ENCODE measurements at regions not wholly inside any gene's neighbourhood (a gene's known extent, or its start where the extent isn't known, plus 50 kb on each side); places are given as distances from the start of the nearest gene placed in this dataset.

DNA sequence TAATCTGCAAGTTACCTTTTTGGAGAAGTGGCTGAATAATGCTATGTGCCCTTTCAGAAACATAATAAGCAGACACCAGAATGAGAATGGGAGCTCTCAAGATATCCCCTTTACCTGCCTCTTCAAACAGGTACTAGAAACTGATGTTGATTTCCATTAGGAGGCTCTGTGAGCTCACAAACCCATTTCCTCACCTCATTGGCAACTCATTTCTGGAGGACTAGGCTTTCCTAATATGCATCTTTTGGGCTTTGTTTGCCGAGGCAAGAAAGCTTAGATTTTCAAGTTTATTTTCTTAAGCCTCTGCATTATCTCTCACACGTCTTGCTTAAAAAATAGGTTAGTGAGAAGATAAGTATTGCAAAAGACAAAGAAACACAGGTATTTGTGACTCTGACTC lies 313.1 kb upstream of the IRS4 start:
- Histone ChIP-seq H3K27ac (ENCODE audit: insufficient read depth, low read length) (no peak overlapping the region), H2AFZ (ENCODE audit: low read length) (no peak overlapping the region), H3K4me3 (replicated peaks in 1 of 4; ENCODE audit: control extremely low read depth in 1 of 4, insufficient read depth in 1 of 4, low read depth in 3 of 4, low read length in 4 of 4) (no peak overlapping the region), H3K4me2 (ENCODE audit: extremely low read depth, insufficient read depth, low read length) (no peak overlapping the region), H3K9ac (ENCODE audit: insufficient read depth, low read length) (no peak overlapping the region), H3K4me1 (ENCODE audit: control insufficient read depth, extremely low read depth, insufficient read depth, low read length) (no peaks in the 10 kb centered on the region), H3K36me3 (ENCODE audit: control insufficient read depth, insufficient read depth, low read length) (no peaks in the 10 kb centered on the region), H3K9me3 (ENCODE audit: control insufficient read depth, insufficient read depth, low read depth, low read length) (no peaks in the 10 kb centered on the region), H4K20me1 (ENCODE audit: control insufficient read depth, extremely low read depth, insufficient read depth, low read length) (no peaks in the 10 kb centered on the region), H3K27me3 (ENCODE audit: control insufficient read depth, insufficient read depth, low read length) (no peaks in the 10 kb centered on the region), H3K79me2 (ENCODE audit: control insufficient read depth, insufficient read depth, low read length) (no peaks in the 10 kb centered on the region)
- TF ChIP-seq, protein P1, sequence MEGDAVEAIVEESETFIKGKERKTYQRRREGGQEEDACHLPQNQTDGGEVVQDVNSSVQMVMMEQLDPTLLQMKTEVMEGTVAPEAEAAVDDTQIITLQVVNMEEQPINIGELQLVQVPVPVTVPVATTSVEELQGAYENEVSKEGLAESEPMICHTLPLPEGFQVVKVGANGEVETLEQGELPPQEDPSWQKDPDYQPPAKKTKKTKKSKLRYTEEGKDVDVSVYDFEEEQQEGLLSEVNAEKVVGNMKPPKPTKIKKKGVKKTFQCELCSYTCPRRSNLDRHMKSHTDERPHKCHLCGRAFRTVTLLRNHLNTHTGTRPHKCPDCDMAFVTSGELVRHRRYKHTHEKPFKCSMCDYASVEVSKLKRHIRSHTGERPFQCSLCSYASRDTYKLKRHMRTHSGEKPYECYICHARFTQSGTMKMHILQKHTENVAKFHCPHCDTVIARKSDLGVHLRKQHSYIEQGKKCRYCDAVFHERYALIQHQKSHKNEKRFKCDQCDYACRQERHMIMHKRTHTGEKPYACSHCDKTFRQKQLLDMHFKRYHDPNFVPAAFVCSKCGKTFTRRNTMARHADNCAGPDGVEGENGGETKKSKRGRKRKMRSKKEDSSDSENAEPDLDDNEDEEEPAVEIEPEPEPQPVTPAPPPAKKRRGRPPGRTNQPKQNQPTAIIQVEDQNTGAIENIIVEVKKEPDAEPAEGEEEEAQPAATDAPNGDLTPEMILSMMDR (conservative IDR thresholded peaks at IDR 0.05 in 1 of 2, IDR thresholded peaks at IDR 0.05 in 1 of 2; ENCODE audit: low read depth in 1 of 2, low read length in 2 of 2) = no peak
- no peak for TF ChIP-seq EZH2 (IDR thresholded peaks at IDR 0.05; ENCODE audit: low read length, missing control alignments)
- no peak for DNase-seq (ENCODE audit: low read depth in 2 of 2)

DNA sequence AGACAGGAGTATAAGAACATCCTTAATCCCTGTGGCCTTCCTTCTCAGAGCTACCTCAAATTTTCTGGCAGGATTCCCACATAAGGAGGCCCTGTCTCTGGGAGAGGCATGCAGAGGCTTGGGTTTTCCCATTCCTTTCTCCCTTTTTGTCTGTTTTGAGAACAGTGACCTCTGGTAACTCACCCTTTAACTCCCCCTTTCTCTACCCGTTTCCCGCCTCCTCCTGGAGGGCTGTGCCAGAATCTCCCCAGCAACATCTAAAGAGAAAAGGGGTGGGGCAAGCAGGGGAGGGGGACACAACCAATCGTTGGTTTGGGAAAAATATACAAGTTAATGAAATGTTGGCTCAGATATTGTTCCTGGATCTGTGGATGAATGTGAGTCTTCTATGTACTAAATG lies 303.7 kb upstream of the IRS4 start:
- H3K9me3 ChIP-seq (ENCODE audit: control insufficient read depth, insufficient read depth, low read depth, low read length) = no peaks in the 10 kb centered on the region
- no peaks in the 10 kb centered on the region for H4K20me1 ChIP-seq (ENCODE audit: control insufficient read depth, extremely low read depth, insufficient read depth, low read length)
- no peaks in the 10 kb centered on the region for H3K4me1 ChIP-seq (ENCODE audit: control insufficient read depth, extremely low read depth, insufficient read depth, low read length)
- no peak for TF ChIP-seq EZH2 (IDR thresholded peaks at IDR 0.05; ENCODE audit: low read length, missing control alignments)
- TF ChIP-seq, protein P1 (conservative IDR thresholded peaks at IDR 0.05 in 1 of 2, IDR thresholded peaks at IDR 0.05 in 1 of 2; ENCODE audit: low read depth in 1 of 2, low read length in 2 of 2) = no peak
- no peaks in the 10 kb centered on the region for H3K27me3 ChIP-seq (ENCODE audit: control insufficient read depth, insufficient read depth, low read length)
- no peak overlapping the region for H3K9ac ChIP-seq (ENCODE audit: insufficient read depth, low read length)
- H3K36me3 ChIP-seq (ENCODE audit: control insufficient read depth, insufficient read depth, low read length) = no peaks in the 10 kb centered on the region
- no peak overlapping the region for H3K27ac ChIP-seq (ENCODE audit: insufficient read depth, low read length)
- no peak overlapping the region for H3K4me3 ChIP-seq (replicated peaks in 1 of 4; ENCODE audit: control extremely low read depth in 1 of 4, insufficient read depth in 1 of 4, low read depth in 3 of 4, low read length in 4 of 4)
- no peak overlapping the region for H3K4me2 ChIP-seq (ENCODE audit: extremely low read depth, insufficient read depth, low read length)
- H3K79me2 ChIP-seq (ENCODE audit: control insufficient read depth, insufficient read depth, low read length) = no peaks in the 10 kb centered on the region
- DNase-seq (ENCODE audit: low read depth in 2 of 2) = no peak
- H2AFZ ChIP-seq (ENCODE audit: low read length) = no peak overlapping the region

DNA sequence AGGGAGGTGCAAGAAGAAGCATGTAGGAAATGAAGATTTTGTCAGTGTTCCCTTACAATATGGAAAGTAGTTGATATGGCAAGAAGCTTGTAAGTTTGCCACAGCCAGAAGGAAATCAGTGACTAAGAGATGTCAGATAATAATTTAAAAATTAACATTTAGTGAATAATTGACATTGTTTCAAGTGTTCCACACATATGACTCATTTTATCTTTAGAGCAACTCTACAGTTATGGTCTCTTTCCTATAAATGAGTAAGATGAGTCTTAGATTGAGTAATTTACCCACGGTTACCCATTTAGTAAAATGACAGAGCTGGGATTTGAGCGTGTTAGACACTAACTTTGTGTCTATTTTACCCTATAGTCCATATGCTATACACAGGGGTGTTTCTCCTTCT lies 300.3 kb upstream of the IRS4 start:
- no peaks in the 10 kb centered on the region for H3K9me3 ChIP-seq (ENCODE audit: control insufficient read depth, insufficient read depth, low read depth, low read length)
- TF ChIP-seq, protein P1 (conservative IDR thresholded peaks at IDR 0.05 in 1 of 2, IDR thresholded peaks at IDR 0.05 in 1 of 2; ENCODE audit: low read depth in 1 of 2, low read length in 2 of 2) = no peak
- no peaks in the 10 kb centered on the region for H3K79me2 ChIP-seq (ENCODE audit: control insufficient read depth, insufficient read depth, low read length)
- H3K36me3 ChIP-seq (ENCODE audit: control insufficient read depth, insufficient read depth, low read length) = no peaks in the 10 kb centered on the region
- H3K27me3 ChIP-seq (ENCODE audit: control insufficient read depth, insufficient read depth, low read length) = no peaks in the 10 kb centered on the region
- no peak overlapping the region for H3K4me2 ChIP-seq (ENCODE audit: extremely low read depth, insufficient read depth, low read length)
- no peak overlapping the region for H3K4me3 ChIP-seq (replicated peaks in 1 of 4; ENCODE audit: control extremely low read depth in 1 of 4, insufficient read depth in 1 of 4, low read depth in 3 of 4, low read length in 4 of 4)
- no peak for DNase-seq (ENCODE audit: low read depth in 2 of 2)
- H4K20me1 ChIP-seq (ENCODE audit: control insufficient read depth, extremely low read depth, insufficient read depth, low read length) = no peaks in the 10 kb centered on the region
- H3K27ac ChIP-seq (ENCODE audit: insufficient read depth, low read length) = no peak overlapping the region
- no peaks in the 10 kb centered on the region for H3K4me1 ChIP-seq (ENCODE audit: control insufficient read depth, extremely low read depth, insufficient read depth, low read length)
- H3K9ac ChIP-seq (ENCODE audit: insufficient read depth, low read length) = no peak overlapping the region
- no peak overlapping the region for H2AFZ ChIP-seq (ENCODE audit: low read length)
